ENCODE measurements at regions not wholly inside any gene's neighbourhood (a gene's known extent, or its start where the extent isn't known, plus 50 kb on each side); places are given as distances from the start of the nearest gene placed in this dataset.

GRCh38 chr4:83751336-83751949, 215.5 kb downstream of the GPAT3 start:
- TF ChIP-seq CTCF (conservative IDR thresholded peaks at IDR 0.05; ENCODE audit: low read depth, low read length) = no peak
- no peak for TF ChIP-seq SMC3 (IDR thresholded peaks at IDR 0.05; ENCODE audit: low read depth, low read length)
- no peak for TF ChIP-seq RFX5 (IDR thresholded peaks at IDR 0.05; ENCODE audit: low read depth, low read length)
- no peak for TF ChIP-seq NFE2L2 (IDR thresholded peaks at IDR 0.05; ENCODE audit: low read depth, low read length)
- no peak for TF ChIP-seq ELK1 (IDR thresholded peaks at IDR 0.05; ENCODE audit: borderline replicate concordance, low read depth, low read length)
- TF ChIP-seq RCOR1 (IDR thresholded peaks at IDR 0.05; ENCODE audit: insufficient replicate concordance, low read length) = no peak
- TF ChIP-seq CHD1 (IDR thresholded peaks at IDR 0.05; ENCODE audit: low read depth, low read length) = no peak
- TF ChIP-seq MAZ (IDR thresholded peaks at IDR 0.05; ENCODE audit: borderline replicate concordance, low read depth, low read length) = no peak
- no peak for TF ChIP-seq RAD21 (IDR thresholded peaks at IDR 0.05; ENCODE audit: low read length)
- TF ChIP-seq CEBPB (IDR thresholded peaks at IDR 0.05; ENCODE audit: low read depth, low read length) = no peak
- TF ChIP-seq BHLHE40 (IDR thresholded peaks at IDR 0.05; ENCODE audit: low read depth, low read length) = no peak
- no peak for TF ChIP-seq FOS (IDR thresholded peaks at IDR 0.05; ENCODE audit: low read depth, low read length)
- TF ChIP-seq MXI1 (IDR thresholded peaks at IDR 0.05; ENCODE audit: borderline replicate concordance, low read depth, low read length) = no peak
- no peak for TF ChIP-seq USF2 (IDR thresholded peaks at IDR 0.05; ENCODE audit: low read depth, low read length)
- Histone ChIP-seq H3K4ac (ENCODE audit: low read depth, low read length) (no peak overlapping the region), H3K9me1 (ENCODE audit: insufficient read depth, low read length) (no peaks in the 10 kb centered on the region), H2BK5ac (ENCODE audit: low read depth, low read length, poor library complexity, severe bottlenecking) (no peak overlapping the region), H4K8ac (ENCODE audit: low read depth in 2 of 2, low read length in 2 of 2) (no peak overlapping the region), H3K27me3 (ENCODE audit: control insufficient read depth, insufficient read depth, low read length) (no peaks in the 10 kb centered on the region), H3K14ac (replicated peaks; ENCODE audit: low read depth, low read length) (no peak overlapping the region), H2BK120ac (ENCODE audit: low read depth, low read length) (no peak overlapping the region), H3K4me2 (ENCODE audit: low read depth, low read length) (no peak overlapping the region), H3K23ac (ENCODE audit: low read depth, low read length) (no peak overlapping the region), H4K20me1 (ENCODE audit: insufficient read depth, low read length) (no peaks in the 10 kb centered on the region), H3K18ac (ENCODE audit: low read depth, low read length) (no peak overlapping the region), H2BK15ac (ENCODE audit: low read depth, low read length) (no peak overlapping the region), H3K27ac (ENCODE audit: insufficient read depth, low read length) (no peak overlapping the region), H4K91ac (ENCODE audit: insufficient read depth, low read depth, low read length) (no peak overlapping the region), H3K56ac (ENCODE audit: extremely low read depth, insufficient read depth, low read length) (no peak overlapping the region), H3K9me3 (ENCODE audit: control insufficient read depth, insufficient read depth, low read length) (no peaks in the 10 kb centered on the region), H3K36me3 (ENCODE audit: control insufficient read depth, insufficient read depth, low read length) (no peaks in the 10 kb centered on the region), H3K4me3 (ENCODE audit: insufficient read depth, low read depth, low read length) (no peak overlapping the region), H2BK20ac (ENCODE audit: low read depth, low read length) (no peak overlapping the region), H4K5ac (ENCODE audit: low read depth, low read length) (no peak overlapping the region), H2AK5ac (ENCODE audit: low read depth, low read length) (no peak overlapping the region), H2AFZ (replicated peaks; ENCODE audit: low read length, poor library complexity) (no peak overlapping the region), H3K4me1 (ENCODE audit: control insufficient read depth, insufficient read depth, low read length) (no peaks in the 10 kb centered on the region), H3K9ac (ENCODE audit: low read depth, low read length) (no peak overlapping the region), H2AK9ac (replicated peaks; ENCODE audit: low read depth, low read length, poor library complexity) (no peak overlapping the region), H3K79me1 (ENCODE audit: low read depth in 1 of 2, low read length in 2 of 2) (no peaks in the 10 kb centered on the region)
- ATAC-seq (ENCODE audit: low read depth) (no peak), DNase-seq (no peak)
- WGBS, 2 experiments (ENCODE audit: extremely low coverage in 2 of 2, insufficient read length in 1 of 2) = 50% methylated on average over 1 of the region's 1 CpG; no CpG with 5 or more reads in 1 of the 2 experiments
- dilution Hi-C loops (cut with HindIII; ENCODE audit: low sequenced_read_pairs, unreplicated experiment) = no loop called here
- in situ Hi-C loops (cut with MboI; ENCODE audit: low sequenced_read_pairs) = no loop called here
- CTCF ChIA-PET = no interaction called here
- POLR2A ChIA-PET (ENCODE audit: unreplicated experiment) = no interaction called here
- BruUV-seq (replicated peaks) = no TSS peak
- intact Hi-C loops (cut with micrococcal nuclease) = no loop called here

Data from IMR-90 (cell line).